ENCODE measurements at regions not wholly inside any gene's neighbourhood (a gene's known extent, or its start where the extent isn't known, plus 50 kb on each side); places are given as distances from the start of the nearest gene placed in this dataset.

- no peak overlapping the region for H3K27ac Mint-ChIP-seq
- no peaks in the 10 kb centered on the region for H3K4me1 Mint-ChIP-seq (ENCODE audit: low read depth)
- H3K9me3 Mint-ChIP-seq, result peaks cover 15 to 17% of the 10 kb centered on the region in 2 donors
Observed at GRCh38 chr5:8807636-8808035, 738.2 kb downstream of the SEMA5A start.

GRCh38 chr5:8811581-8811980, 734.3 kb downstream of the SEMA5A start:
- Mint-ChIP-seq H3K27me3 (ENCODE audit: low read depth) (no peaks in the 10 kb centered on the region), H3K36me3 (ENCODE audit: insufficient read depth in 2 of 2) (no peaks in the 10 kb centered on the region), H3K4me1 (ENCODE audit: low read depth) (no peaks in the 10 kb centered on the region), H3K4me3 (no peak overlapping the region), H3K9me3 (peaks cover 7 to 14% of the 10 kb centered on the region in 2 donors), H3K27ac (no peak overlapping the region)
- no peak for DNase-seq
- no peak for ATAC-seq (replicated peaks in 1 of 2)

More at GRCh38 chr5:8807636-8808035, 738.2 kb downstream of the SEMA5A start:
- Mint-ChIP-seq H3K27me3 (ENCODE audit: low read depth) (no peaks in the 10 kb centered on the region), H3K36me3 (ENCODE audit: insufficient read depth in 2 of 2) (peaks cover 3 to 9% of the 10 kb centered on the region in 2 donors), H3K4me3 (no peak overlapping the region)
- DNase-seq, result no peak
- no peak for ATAC-seq (replicated peaks in 1 of 2)

- Mint-ChIP-seq H3K9me3 (peaks cover 7 to 13% of the 10 kb centered on the region in 2 donors), H3K4me3 (no peak overlapping the region), H3K4me1 (ENCODE audit: low read depth) (no peaks in the 10 kb centered on the region), H3K27ac (no peak overlapping the region), H3K36me3 (ENCODE audit: insufficient read depth in 2 of 2) (no peaks in the 10 kb centered on the region), H3K27me3 (ENCODE audit: low read depth) (no peaks in the 10 kb centered on the region)
- no peak for ATAC-seq (replicated peaks in 1 of 2)
- DNase-seq, result no peak
Observed at GRCh38 chr5:8813180-8813579, 732.7 kb downstream of the SEMA5A start.

- ATAC-seq (replicated peaks in 1 of 2) (no peak), DNase-seq (no peak)
- Mint-ChIP-seq H3K36me3 (ENCODE audit: insufficient read depth in 2 of 2) (no peaks in the 10 kb centered on the region), H3K27me3 (ENCODE audit: low read depth) (no peaks in the 10 kb centered on the region), H3K27ac (no peak overlapping the region), H3K4me3 (no peak overlapping the region), H3K4me1 (ENCODE audit: low read depth) (no peaks in the 10 kb centered on the region), H3K9me3 (peaks cover 9 to 15% of the 10 kb centered on the region in 2 donors)
Observed at GRCh38 chr5:8814105-8814504, 731.8 kb downstream of the SEMA5A start.

GRCh38 chr5:8824371-8824770, 721.5 kb downstream of the SEMA5A start:
- no peak overlapping the region for H3K4me3 Mint-ChIP-seq
- H3K27ac Mint-ChIP-seq, result no peak overlapping the region
- no peaks in the 10 kb centered on the region for H3K4me1 Mint-ChIP-seq (ENCODE audit: low read depth)
- ATAC-seq (replicated peaks in 1 of 2) (no peak), DNase-seq (no peak)
- H3K27me3 Mint-ChIP-seq (ENCODE audit: low read depth), result no peaks in the 10 kb centered on the region
- H3K36me3 Mint-ChIP-seq (ENCODE audit: insufficient read depth in 2 of 2), result no peaks in the 10 kb centered on the region
- H3K9me3 Mint-ChIP-seq, result peaks cover 6 to 9% of the 10 kb centered on the region in 2 donors

DNA sequence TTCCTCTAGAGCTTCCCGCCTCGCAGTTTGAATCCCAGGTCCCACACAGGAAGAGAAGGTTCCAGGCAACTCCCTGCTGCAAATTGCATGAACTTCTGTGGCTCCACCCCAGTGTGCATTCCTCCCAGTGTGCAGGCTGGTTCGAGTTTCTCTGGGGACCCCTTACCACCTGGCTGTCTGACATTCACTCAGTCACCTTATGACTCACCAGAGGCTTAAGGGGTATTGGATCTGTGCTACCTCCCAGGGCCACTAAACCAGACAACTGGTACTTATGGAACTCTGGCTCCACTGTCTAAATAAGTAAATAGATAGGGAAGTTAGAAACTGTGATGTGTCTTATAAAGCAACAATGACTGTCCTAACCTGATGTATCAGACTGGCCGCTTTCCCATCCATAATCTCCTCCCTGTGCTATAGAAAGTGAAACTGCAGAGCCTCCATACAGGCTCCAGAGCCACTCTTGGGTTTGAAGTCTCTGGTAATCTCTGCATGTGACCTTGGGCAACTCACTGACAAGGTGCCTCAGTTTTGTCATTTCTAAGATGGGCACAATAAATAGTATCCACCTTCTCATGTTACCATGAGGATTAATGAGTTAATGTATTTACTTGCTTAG, 720.6 kb downstream of the SEMA5A start:
- Mint-ChIP-seq H3K4me1 (ENCODE audit: low read depth) (no peaks in the 10 kb centered on the region), H3K4me3 (no peak overlapping the region), H3K27ac (no peak overlapping the region), H3K9me3 (peaks cover 6 to 9% of the 10 kb centered on the region in 2 donors), H3K27me3 (ENCODE audit: low read depth) (no peaks in the 10 kb centered on the region), H3K36me3 (ENCODE audit: insufficient read depth in 2 of 2) (no peaks in the 10 kb centered on the region)
- ATAC-seq (replicated peaks in 1 of 2) (no peak), DNase-seq (no peak)

- DNase-seq, result no peak
- no peaks in the 10 kb centered on the region for H3K4me1 Mint-ChIP-seq (ENCODE audit: low read depth)
- H3K4me3 Mint-ChIP-seq, result no peak overlapping the region
- H3K9me3 Mint-ChIP-seq, result peaks cover 9 to 11% of the 10 kb centered on the region in 2 donors
- no peaks in the 10 kb centered on the region for H3K36me3 Mint-ChIP-seq (ENCODE audit: insufficient read depth in 2 of 2)
- no peak overlapping the region for H3K27ac Mint-ChIP-seq
- no peaks in the 10 kb centered on the region for H3K27me3 Mint-ChIP-seq (ENCODE audit: low read depth)
- no peak for ATAC-seq (replicated peaks in 1 of 2)
Observed at GRCh38 chr5:8826508-8826907, 719.4 kb downstream of the SEMA5A start.

DNA sequence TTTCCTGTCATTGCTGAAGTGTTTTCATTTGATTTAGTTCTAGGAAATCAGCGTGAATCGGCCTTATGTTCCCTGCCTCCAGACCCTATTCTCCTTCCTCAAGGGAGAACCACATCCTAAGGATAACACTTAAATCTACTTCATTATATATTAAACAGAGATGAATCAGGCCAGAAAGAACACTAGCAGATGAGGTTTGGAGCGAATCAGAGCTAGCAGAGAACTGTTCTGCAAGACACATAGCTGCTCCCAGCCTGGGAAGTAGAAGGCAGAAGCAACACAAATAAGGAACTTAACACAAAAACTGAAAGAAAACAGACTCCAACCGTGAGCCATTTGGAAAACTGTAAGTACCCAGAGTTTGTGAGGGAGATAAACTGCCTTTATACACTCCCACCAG, 718.2 kb downstream of the SEMA5A start:
- Mint-ChIP-seq H3K4me1 (ENCODE audit: low read depth) (no peaks in the 10 kb centered on the region), H3K27ac (no peak overlapping the region), H3K9me3 (peaks cover 6 to 9% of the 10 kb centered on the region in 2 donors), H3K27me3 (ENCODE audit: low read depth) (no peaks in the 10 kb centered on the region), H3K36me3 (ENCODE audit: insufficient read depth in 2 of 2) (no peaks in the 10 kb centered on the region), H3K4me3 (no peak overlapping the region)
- no peak for DNase-seq
- no peak for ATAC-seq (replicated peaks in 1 of 2)

GRCh38 chr5:8828596-8829322, 717.1 kb downstream of the SEMA5A start:
- Mint-ChIP-seq H3K27me3 (ENCODE audit: low read depth) (no peaks in the 10 kb centered on the region), H3K4me1 (ENCODE audit: low read depth) (no peaks in the 10 kb centered on the region), H3K36me3 (ENCODE audit: insufficient read depth in 2 of 2) (no peaks in the 10 kb centered on the region), H3K4me3 (no peak overlapping the region), H3K9me3 (peaks cover 6 to 9% of the 10 kb centered on the region in 2 donors), H3K27ac (no peak overlapping the region)
- ATAC-seq (replicated peaks in 1 of 2), result no peak
- DNase-seq, result no peak

DNA sequence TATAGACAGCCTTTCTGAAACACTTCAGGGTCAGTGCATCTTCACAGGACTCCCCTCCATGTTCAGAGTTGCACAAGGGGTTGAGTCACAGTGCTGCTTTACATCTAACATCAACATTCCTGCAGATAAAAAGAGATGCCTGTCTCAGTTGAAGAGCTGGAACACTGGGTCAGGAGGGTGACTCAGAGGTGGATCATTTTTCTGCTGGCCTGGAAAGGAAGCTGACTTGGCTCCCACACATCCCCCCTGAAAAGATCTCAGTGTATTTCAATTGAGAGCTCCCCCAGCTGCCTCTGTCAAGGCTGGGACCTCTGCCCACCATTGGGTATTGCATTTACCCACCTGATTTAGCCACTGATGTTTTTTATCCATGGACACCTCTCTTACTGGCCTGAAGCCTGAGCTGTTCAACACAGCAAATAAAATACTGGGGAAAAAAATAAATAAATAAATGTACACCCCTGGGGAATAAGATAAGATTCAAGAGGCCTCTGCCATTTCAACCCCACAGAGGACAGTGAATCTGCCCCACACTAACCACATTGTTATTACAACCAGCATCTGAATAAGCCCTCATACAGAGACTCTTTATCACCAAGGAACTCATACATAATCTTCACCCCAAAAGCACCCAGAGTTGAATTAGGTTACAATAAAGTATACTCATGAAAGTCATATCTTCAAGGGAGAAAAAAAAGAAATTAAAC, 716.4 kb downstream of the SEMA5A start:
- no peak for DNase-seq
- Mint-ChIP-seq H3K4me3 (no peak overlapping the region), H3K27me3 (ENCODE audit: low read depth) (no peaks in the 10 kb centered on the region), H3K36me3 (ENCODE audit: insufficient read depth in 2 of 2) (no peaks in the 10 kb centered on the region), H3K4me1 (ENCODE audit: low read depth) (no peaks in the 10 kb centered on the region), H3K9me3 (peaks cover 9 to 11% of the 10 kb centered on the region in 2 donors), H3K27ac (no peak overlapping the region)
- ATAC-seq (replicated peaks in 1 of 2), result no peak

DNA sequence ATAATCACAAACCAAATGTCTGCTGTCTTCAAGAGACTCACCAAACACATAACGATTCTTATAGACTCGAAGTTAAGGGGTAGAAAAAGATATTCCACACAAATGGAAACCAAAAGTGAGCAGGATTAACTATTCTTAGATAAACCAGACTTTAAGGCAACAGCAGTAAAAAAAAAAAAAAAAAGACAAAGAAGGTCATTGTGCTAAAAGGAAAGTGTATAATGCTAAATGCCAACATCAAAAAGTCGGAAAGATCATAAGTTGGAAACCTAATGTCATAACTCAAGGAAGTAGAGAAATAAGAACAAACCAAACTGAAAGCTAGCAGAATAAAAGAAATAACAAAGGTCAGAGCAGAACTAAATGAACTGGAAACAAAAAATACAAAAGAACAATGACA, 714.6 kb downstream of the SEMA5A start:
- H3K36me3 Mint-ChIP-seq (ENCODE audit: insufficient read depth in 2 of 2), result no peaks in the 10 kb centered on the region

DNA sequence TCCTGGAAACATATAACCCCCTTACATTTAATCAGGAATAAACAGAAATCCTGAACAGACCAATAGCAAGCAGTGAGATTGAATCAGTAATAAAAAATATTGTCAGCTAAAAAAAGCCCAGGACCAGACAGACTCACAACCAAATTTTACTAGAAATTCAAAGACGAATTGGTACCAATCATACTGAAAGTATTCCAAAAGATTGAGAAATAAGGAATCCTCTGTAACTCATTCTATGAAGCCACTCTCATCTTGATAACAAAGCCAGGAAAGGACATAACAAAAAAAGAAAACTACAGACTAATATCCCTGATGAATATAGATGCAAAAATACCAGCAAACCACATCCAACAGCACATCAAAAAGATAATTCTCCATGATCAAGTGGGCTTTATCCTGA, 714.0 kb downstream of the SEMA5A start:
- Mint-ChIP-seq H3K4me1 (ENCODE audit: low read depth) (no peaks in the 10 kb centered on the region), H3K27ac (no peak overlapping the region), H3K4me3 (no peak overlapping the region), H3K36me3 (ENCODE audit: insufficient read depth in 2 of 2) (no peaks in the 10 kb centered on the region), H3K9me3 (peaks cover 9 to 11% of the 10 kb centered on the region in 2 donors), H3K27me3 (ENCODE audit: low read depth) (no peaks in the 10 kb centered on the region)
- DNase-seq (no peak), ATAC-seq (replicated peaks in 1 of 2) (no peak)

More for the DNA sequence above, 714.6 kb downstream of the SEMA5A start:
- DNase-seq (no peak), ATAC-seq (replicated peaks in 1 of 2) (no peak)
- Mint-ChIP-seq H3K4me3 (no peak overlapping the region), H3K4me1 (ENCODE audit: low read depth) (no peaks in the 10 kb centered on the region), H3K27me3 (ENCODE audit: low read depth) (no peaks in the 10 kb centered on the region), H3K27ac (no peak overlapping the region), H3K9me3 (peaks cover 9 to 11% of the 10 kb centered on the region in 2 donors)

- Mint-ChIP-seq H3K27ac (no peak overlapping the region), H3K27me3 (ENCODE audit: low read depth) (no peaks in the 10 kb centered on the region), H3K9me3 (peaks cover 0 to 9% of the 10 kb centered on the region in 2 donors), H3K4me1 (ENCODE audit: low read depth) (no peaks in the 10 kb centered on the region), H3K4me3 (no peak overlapping the region), H3K36me3 (ENCODE audit: insufficient read depth in 2 of 2) (peaks cover 2 to 3% of the 10 kb centered on the region in 2 donors)
- DNase-seq (no peak), ATAC-seq (replicated peaks in 1 of 2) (no peak)
Observed at GRCh38 chr5:8839361-8840055, 706.4 kb downstream of the SEMA5A start.
